ENCODE measurements at regions not wholly inside any gene's neighbourhood (a gene's known extent, or its start where the extent isn't known, plus 50 kb on each side); places are given as distances from the start of the nearest gene placed in this dataset.

DNA sequence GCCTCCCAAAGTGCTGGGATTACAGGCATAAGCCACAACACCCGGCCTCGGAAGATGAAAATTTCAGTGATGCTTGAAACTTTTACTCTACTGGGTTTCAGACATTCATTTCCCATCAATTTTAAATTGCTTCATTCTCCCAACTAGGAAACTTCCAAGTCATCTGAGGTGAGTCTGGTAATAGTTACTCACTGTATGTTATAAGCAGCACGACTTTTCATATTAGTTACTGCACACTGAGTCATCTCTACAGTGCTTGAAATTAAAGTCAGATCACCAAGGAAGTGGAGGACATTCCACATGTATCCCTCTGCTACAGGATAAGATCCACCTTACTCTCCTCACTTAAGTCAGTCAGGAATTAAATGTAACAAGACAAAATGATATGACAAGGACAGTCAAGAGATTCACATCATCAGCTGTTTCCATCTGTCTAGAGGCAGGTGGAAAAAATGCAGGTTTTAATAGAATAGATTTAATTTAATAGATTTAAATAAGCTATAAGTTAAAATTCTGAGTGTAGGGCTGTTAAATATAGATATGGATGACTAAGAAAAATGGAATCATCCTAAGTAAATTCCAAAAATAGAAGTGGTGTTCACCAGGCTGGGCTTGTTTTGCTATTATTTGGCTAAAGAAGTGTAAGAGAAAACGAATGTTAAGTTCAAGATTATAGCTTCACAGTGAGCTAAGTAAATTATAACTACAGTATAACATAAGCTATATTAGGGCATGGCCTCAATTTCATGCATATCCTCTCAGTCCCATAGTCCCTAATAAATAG is 104.4 kb downstream of the TMCO5A start:
- no peak overlapping the region for H3K27ac Mint-ChIP-seq
- peaks cover 3% of the 10 kb centered on the region for H3K36me3 Mint-ChIP-seq
- H3K9me3 Mint-ChIP-seq = no peaks in the 10 kb centered on the region
- no peak overlapping the region for H3K4me3 Mint-ChIP-seq
- H3K27me3 Mint-ChIP-seq = peaks cover 7% of the 10 kb centered on the region
- peaks cover 0 to 2% (median 0%) of the 10 kb centered on the region in 3 donors for H3K4me1 Mint-ChIP-seq

- Mint-ChIP-seq H3K9me3 (no peaks in the 10 kb centered on the region), H3K27ac (no peak overlapping the region), H3K4me3 (no peak overlapping the region), H3K27me3 (peaks cover 7% of the 10 kb centered on the region), H3K36me3 (peaks cover 3% of the 10 kb centered on the region), H3K4me1 (peaks cover 0 to 2% (median 0%) of the 10 kb centered on the region in 3 donors)
Measured at GRCh38 chr15:38040615-38041014, 106.2 kb downstream of the TMCO5A start.

- no peaks in the 10 kb centered on the region for H3K9me3 Mint-ChIP-seq
- no peak overlapping the region for H3K4me3 Mint-ChIP-seq
- no peaks in the 10 kb centered on the region for H3K36me3 Mint-ChIP-seq
- H3K4me1 Mint-ChIP-seq = peaks cover 0 to 2% (median 0%) of the 10 kb centered on the region in 3 donors
- H3K27ac Mint-ChIP-seq = no peak overlapping the region
- H3K27me3 Mint-ChIP-seq = peaks cover 4% of the 10 kb centered on the region
Measured at GRCh38 chr15:38041576-38041975, 107.1 kb downstream of the TMCO5A start.

GRCh38 chr15:38042211-38042610 is 107.8 kb downstream of the TMCO5A start:
- Mint-ChIP-seq H3K4me3 (no peak overlapping the region), H3K4me1 (peaks cover 0 to 2% (median 0%) of the 10 kb centered on the region in 3 donors), H3K9me3 (no peaks in the 10 kb centered on the region), H3K27ac (no peak overlapping the region), H3K27me3 (peaks cover 4% of the 10 kb centered on the region), H3K36me3 (peaks cover under 1% of the 10 kb centered on the region)

- Mint-ChIP-seq H3K9me3 (no peaks in the 10 kb centered on the region), H3K36me3 (peaks cover 2% of the 10 kb centered on the region), H3K27me3 (peaks cover 1% of the 10 kb centered on the region), H3K4me1 (peaks cover 0 to 2% (median 0%) of the 10 kb centered on the region in 3 donors), H3K4me3 (no peak overlapping the region), H3K27ac (no peak overlapping the region)
Measured at GRCh38 chr15:38042707-38043445, 108.4 kb downstream of the TMCO5A start.

DNA sequence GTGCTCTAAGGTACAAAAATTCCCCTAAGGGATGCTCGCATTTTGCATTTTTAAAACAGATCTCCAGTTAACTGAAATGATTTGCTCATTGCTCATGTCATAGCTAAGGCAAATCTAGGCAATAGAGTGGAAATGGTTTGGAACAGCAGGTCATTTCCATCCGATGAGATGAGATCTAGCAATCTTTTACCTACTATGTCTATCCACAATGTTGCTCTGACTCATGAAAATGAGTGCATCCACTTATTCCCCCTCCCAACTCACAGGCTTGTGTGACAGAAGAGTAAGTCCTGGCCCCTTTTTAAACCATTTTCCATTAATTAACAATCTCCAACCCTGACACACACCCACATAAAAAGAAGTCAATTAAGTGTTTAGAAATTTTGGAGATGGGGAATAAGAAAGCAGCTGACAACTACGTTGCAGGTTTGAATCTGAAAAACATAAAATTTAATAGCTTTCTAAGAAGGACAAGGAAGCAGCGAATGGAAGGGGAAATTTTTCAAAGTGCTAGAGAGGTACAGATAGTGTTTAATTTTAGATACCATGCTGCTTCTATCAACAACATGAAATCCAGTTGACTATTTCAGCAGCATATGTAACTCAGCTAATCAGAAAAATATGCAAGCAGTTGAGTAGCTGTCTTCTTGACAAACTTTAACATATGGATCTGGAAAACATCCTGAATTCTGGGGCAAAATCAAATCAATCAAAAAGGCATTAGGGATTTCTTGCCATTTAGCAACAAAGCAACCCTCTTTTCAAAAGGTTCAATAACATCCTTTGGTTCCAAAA is 112.0 kb downstream of the TMCO5A start:
- H3K36me3 Mint-ChIP-seq = peaks cover 2% of the 10 kb centered on the region
- H3K27ac Mint-ChIP-seq = no peak overlapping the region
- H3K9me3 Mint-ChIP-seq = no peaks in the 10 kb centered on the region
- H3K27me3 Mint-ChIP-seq = peaks cover 1% of the 10 kb centered on the region
- H3K4me1 Mint-ChIP-seq = peaks cover 0 to 2% (median 0%) of the 10 kb centered on the region in 3 donors
- H3K4me3 Mint-ChIP-seq = no peak overlapping the region

- no peak overlapping the region for H3K4me3 Mint-ChIP-seq
- H3K9me3 Mint-ChIP-seq = no peaks in the 10 kb centered on the region
- H3K27me3 Mint-ChIP-seq = peaks cover 1% of the 10 kb centered on the region
- peaks cover 0 to 3% (median 0%) of the 10 kb centered on the region in 3 donors for H3K4me1 Mint-ChIP-seq
- peaks cover 4% of the 10 kb centered on the region for H3K36me3 Mint-ChIP-seq
- H3K27ac Mint-ChIP-seq = no peak overlapping the region
Measured at GRCh38 chr15:38048001-38048455, 113.6 kb downstream of the TMCO5A start.

DNA sequence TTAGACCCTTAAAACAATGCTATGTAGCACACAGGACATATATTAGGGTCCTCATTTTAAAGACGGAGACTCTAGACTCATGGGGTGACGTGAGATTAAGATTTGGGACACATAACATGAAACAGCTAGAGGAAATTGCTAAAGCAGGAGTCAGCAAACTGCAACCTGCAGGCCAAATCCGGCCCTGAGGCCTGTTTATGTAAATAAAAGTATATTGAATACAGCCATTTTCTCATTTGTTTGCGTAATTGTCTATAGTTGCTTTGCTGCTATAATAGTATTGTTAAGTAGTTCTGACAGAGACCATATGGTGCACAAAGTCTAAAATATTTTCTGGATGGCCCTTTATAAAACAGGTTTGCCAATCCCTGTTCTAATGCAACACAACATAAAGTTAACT is 115.5 kb downstream of the TMCO5A start:
- Mint-ChIP-seq H3K27ac (no peak overlapping the region), H3K4me3 (no peak overlapping the region), H3K4me1 (peaks cover 0 to 3% (median 0%) of the 10 kb centered on the region in 3 donors), H3K9me3 (no peaks in the 10 kb centered on the region), H3K36me3 (peaks cover 4% of the 10 kb centered on the region), H3K27me3 (peaks cover 1% of the 10 kb centered on the region)

GRCh38 chr15:38050529-38051448 is 116.3 kb downstream of the TMCO5A start:
- Mint-ChIP-seq H3K27ac (no peak overlapping the region), H3K4me1 (peaks cover 0 to 4% (median 0%) of the 10 kb centered on the region in 3 donors), H3K36me3 (peaks cover 4% of the 10 kb centered on the region), H3K27me3 (peaks cover 1% of the 10 kb centered on the region), H3K9me3 (no peaks in the 10 kb centered on the region), H3K4me3 (no peak overlapping the region)

DNA sequence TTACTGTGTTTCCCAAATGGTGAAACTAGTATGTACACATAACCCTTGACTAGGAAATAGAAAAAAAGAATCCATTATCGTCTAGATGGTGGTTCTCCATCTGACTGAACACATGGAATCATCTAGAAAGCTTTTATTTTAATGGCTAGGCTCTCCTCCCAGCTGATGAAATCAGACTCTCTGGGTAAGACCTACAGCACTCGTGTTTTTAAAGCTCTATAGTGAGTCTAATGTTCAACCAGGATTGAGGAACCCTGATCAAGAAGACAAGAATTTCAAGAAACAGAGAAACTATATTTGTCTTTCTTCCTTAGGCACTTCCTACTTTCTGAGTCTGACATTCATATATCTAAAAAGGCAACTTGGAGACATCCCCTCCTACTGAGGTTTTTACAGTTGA is 118.8 kb downstream of the TMCO5A start:
- Mint-ChIP-seq H3K27me3 (no peaks in the 10 kb centered on the region), H3K9me3 (no peaks in the 10 kb centered on the region), H3K4me1 (peaks cover 0 to 4% (median 0%) of the 10 kb centered on the region in 3 donors), H3K27ac (no peak overlapping the region), H3K36me3 (peaks cover 4% of the 10 kb centered on the region), H3K4me3 (no peak overlapping the region)

- Mint-ChIP-seq H3K4me3 (no peak overlapping the region), H3K9me3 (no peaks in the 10 kb centered on the region), H3K4me1 (peaks cover 0 to 4% (median under 1%) of the 10 kb centered on the region in 3 donors), H3K27me3 (peaks cover 1% of the 10 kb centered on the region), H3K36me3 (peaks cover 4% of the 10 kb centered on the region), H3K27ac (no peak overlapping the region)
Measured at GRCh38 chr15:38053776-38054175, 119.3 kb downstream of the TMCO5A start.

DNA sequence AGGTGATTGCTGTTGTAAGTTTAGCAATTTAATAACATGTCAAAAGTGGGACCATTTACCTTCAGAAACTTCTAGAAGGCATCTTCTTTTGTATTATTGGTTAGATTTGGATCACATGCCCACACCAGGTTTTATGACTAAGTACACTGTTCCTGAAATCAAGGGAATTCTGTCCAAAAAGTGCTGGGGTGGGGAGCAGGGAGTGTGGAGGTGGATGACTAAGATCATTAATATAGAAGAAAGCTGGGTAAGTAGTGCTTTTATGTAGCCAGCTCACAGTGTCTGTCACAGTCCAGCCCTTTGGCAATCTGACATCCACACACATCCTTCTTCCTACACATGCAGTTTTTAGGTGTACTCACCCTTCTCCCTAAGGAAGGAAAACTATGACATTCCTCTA is 120.0 kb downstream of the TMCO5A start:
- Mint-ChIP-seq H3K4me1 (peaks cover 0 to 4% (median 2%) of the 10 kb centered on the region in 3 donors), H3K27me3 (peaks cover 5% of the 10 kb centered on the region), H3K9me3 (no peaks in the 10 kb centered on the region), H3K36me3 (peaks cover 4% of the 10 kb centered on the region), H3K4me3 (no peak overlapping the region), H3K27ac (no peak overlapping the region)

DNA sequence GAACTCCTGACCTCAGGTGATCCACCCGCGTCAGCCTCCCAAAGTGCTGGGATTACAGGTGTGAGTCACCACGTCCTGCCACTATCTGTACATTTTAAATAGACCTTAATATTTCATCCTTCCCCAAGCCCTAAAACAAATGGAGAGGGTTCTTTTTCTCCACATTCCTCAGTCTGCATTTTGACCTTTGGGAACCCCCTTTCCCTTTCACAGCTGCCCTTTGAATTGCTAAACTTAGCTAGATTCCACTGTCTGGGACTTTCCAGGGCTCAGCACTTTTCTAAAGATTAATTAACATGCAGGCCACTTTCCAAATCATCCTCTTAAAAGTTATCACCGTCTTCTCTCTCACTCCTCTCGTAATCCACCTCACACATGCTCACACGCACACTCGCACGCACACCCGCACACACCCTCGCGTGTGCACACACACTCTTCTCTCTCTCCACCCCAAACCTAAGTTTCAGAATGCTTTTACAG is 124.2 kb downstream of the TMCO5A start:
- Mint-ChIP-seq H3K4me3 (no peak overlapping the region), H3K27ac (no peak overlapping the region), H3K36me3 (peaks cover 4% of the 10 kb centered on the region), H3K27me3 (peaks cover 7% of the 10 kb centered on the region), H3K4me1 (peaks cover 0 to 2% (median 2%) of the 10 kb centered on the region in 3 donors), H3K9me3 (no peaks in the 10 kb centered on the region)

DNA sequence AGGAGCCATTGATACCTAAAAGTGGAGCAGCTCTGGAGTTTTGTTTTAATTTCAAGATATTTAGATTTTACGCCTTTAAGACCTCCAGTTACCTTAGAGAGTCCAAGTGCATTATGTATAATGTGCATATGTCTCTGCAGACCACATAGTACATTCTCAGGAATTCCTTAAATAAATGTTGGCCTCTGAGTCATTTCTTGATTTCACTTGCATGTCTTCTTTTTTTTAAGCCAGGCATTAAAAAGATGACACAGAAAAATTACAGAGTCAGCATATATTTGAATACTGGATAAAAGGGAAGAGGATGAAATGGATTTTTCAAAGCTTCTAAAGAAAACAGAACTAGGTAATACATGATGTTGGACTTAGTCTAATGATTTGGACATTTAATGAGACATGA is 125.2 kb downstream of the TMCO5A start:
- no peak overlapping the region for H3K4me3 Mint-ChIP-seq
- H3K9me3 Mint-ChIP-seq = no peaks in the 10 kb centered on the region
- H3K27ac Mint-ChIP-seq = no peak overlapping the region
- H3K36me3 Mint-ChIP-seq = peaks cover 4% of the 10 kb centered on the region
- H3K4me1 Mint-ChIP-seq = peaks cover 0 to 2% (median 2%) of the 10 kb centered on the region in 3 donors
- peaks cover 7% of the 10 kb centered on the region for H3K27me3 Mint-ChIP-seq
